ENCODE measurements at regions not wholly inside any gene's neighbourhood (a gene's known extent, or its start where the extent isn't known, plus 50 kb on each side); places are given as distances from the start of the nearest gene placed in this dataset.

- TF ChIP-seq CTCF (IDR thresholded peaks at IDR 0.05; ENCODE audit: low read depth, low read length, poor library complexity, severe bottlenecking) (no peak), EZH2phosphoT487 (IDR thresholded peaks at IDR 0.05; ENCODE audit: borderline replicate concordance, low read length) (no peak)
Measured at GRCh38 chr6:26205161-26205624, 118.0 kb downstream of the HFE start.
